Heart right ventricle (tissue), 16 donors: ENCODE measurements at regions not wholly inside any gene's neighbourhood (a gene's known extent, or its start where the extent isn't known, plus 50 kb on each side); places are given as distances from the start of the nearest gene placed in this dataset.

Experiments
- ATAC-seq, 8 donors: fragments of 200-7000 bp; cut with Tn5 transposase; one replicate each; pipeline ENCODE4 v1.9.1; 2020; ENCODE audit warnings: mild to moderate bottlenecking in 8 of 8, moderate library complexity in 8 of 8, moderate number of reproducible peaks in 1 of 8
- DNase-seq, 2 donors: peaks; one replicate each; pipeline ENCODE4 v3.0.0-alpha.2; 2020
- H3K27ac ChIP-seq, 10 donors: fragments of 200-600 bp; sonication (generic) in 2 of 10; one replicate each; pipeline versions ENCODE4 v1.5.0 to v1.8.0; 2020 to 2022; ENCODE audit warnings: mild to moderate bottlenecking in 3 of 10
- H3K27me3 ChIP-seq, 7 donors: fragments of 200-600 bp; one replicate each; pipeline ENCODE4 v1.8.0; 2021 to 2022; ENCODE audit warnings: mild to moderate bottlenecking in 2 of 7
- H3K36me3 ChIP-seq, 9 donors: fragments of 200-600 bp; sonication (generic) in 1 of 9; one replicate each; pipeline versions ENCODE4 v1.5.0 to v1.8.0; 2020 to 2022; ENCODE audit warnings: mild to moderate bottlenecking in 2 of 9
- H3K4me1 ChIP-seq, 9 donors: fragments of 200-600 bp; sonication (generic) in 1 of 9; one replicate each; pipeline versions ENCODE4 v1.5.0 to v1.8.0; 2020 to 2022; ENCODE audit warnings: mild to moderate bottlenecking in 4 of 9
- H3K4me3 ChIP-seq, 10 donors: fragments of 200-600 bp; sonication (generic) in 2 of 10; one replicate each; pipeline versions ENCODE4 v1.5.0 to v1.8.0; 2020 to 2022; ENCODE audit warnings: mild to moderate bottlenecking in 7 of 10, moderate library complexity in 2 of 10
- H3K9me3 ChIP-seq, 11 donors: fragments of 200-600 bp in 10 of 11; sonication (generic) in 2 of 11; one replicate each; pipeline versions ENCODE4 v1.5.0 to v1.8.0; 2013 to 2022; ENCODE audit warnings: mild to moderate bottlenecking in 2 of 11, control low read depth in 1 of 11, moderate library complexity in 1 of 11
- WGBS, 2 donors: extraction: QIAGEN DNeasy Blood & Tissue Kit; methylation state at CpG; one replicate each; pipeline ENCODE4 v1.1.7; 2013; ENCODE audit warnings: inconsistent platforms in 1 of 2; 5-methylcytosine and 5-hydroxymethylcytosine counted together
- intact Hi-C, 10 donors: fragments of 100-400 bp; cut with DNase I; formaldehyde crosslinking; loops; one replicate each; pipeline versions ENCODE4 v1.11.1 to v1.14.2; 2022
- TF ChIP-seq, protein P1 (sequence below), 9 donors: fragments of 200-600 bp; sonication (generic) in 2 of 9; IDR thresholded peaks; one replicate each; pipeline versions ENCODE4 v1.5.0 to v1.8.0; 2021 to 2022; ENCODE audit warnings: antibody characterized with exemption in 9 of 9, mild to moderate bottlenecking in 5 of 9, moderate library complexity in 1 of 9
- donor health status: Arrhythmogenic right ventricular cardiomyopathy.
- donor health status: ischemic (EF 13 %, LVEDD 7.1; RV severe dilation, severe dysfunction).
- donor health status: healthy with polysubstance abuse.
- donor health status: DM: no; HTN: yes; CAD: no.
- donor health status: DM: no; HTN: no; CAD: no.
- donor health status: ischemic (EF 25% LVEDD 6.9; RV normal size, moderate dysfunction).
- donor health status: ischemic (EF 25% LVEDD 5.7; RV mildly dilated, moderate dysfunction).
- donor health status: healthy.
- donor health status: DM: yes; HTN: yes; CAD: no.
- donor health status: Ischemic cardiomyopathy.
- donor health status: ischemic (EF 35%, LVEDD 5.7; RV mildly dilated, moderate dysfunction).
- donor health status: nonischemic (EF 11% LVEDD 7.7; RV severe dilation, severe dysfunction).
- donor health status: DM: yes; HTN: yes; CAD: no.
- donor health status: PGD.
- donor health status: ischemic (EF 29% LVEDD 5.4; RV normal size, mild dysfunction).
- donor health status: nonischemic (EF 23%, LVEDD 6.1; RV moderate dilation, normal function).

DNA sequence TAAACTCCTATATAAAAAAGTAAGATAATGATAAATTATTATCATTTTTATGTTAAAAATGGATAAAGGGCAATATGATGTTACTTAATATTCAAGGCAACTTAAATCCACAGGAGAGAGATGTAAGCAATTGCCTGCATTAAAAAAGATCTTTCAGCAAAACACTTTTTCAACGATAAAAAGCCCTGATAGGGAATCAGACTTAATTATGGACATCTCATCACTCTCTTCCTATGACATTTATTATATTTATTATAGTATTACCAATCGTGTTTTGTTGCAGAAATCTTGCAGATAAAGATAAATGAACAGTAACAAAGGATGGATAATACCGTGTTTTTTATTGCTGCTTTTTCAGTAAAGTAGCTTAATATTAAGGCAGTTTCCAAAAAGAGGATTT is 178.5 kb downstream of the SH2D1A start:
- H3K27me3 ChIP-seq, result no peaks in the 10 kb centered on the region
- H3K4me1 ChIP-seq, result no peaks in the 10 kb centered on the region
- DNase-seq (no peak), ATAC-seq (no peak)
- intact Hi-C loops, result no loop called here
- H3K36me3 ChIP-seq, result no peaks in the 10 kb centered on the region
- TF ChIP-seq, protein P1, sequence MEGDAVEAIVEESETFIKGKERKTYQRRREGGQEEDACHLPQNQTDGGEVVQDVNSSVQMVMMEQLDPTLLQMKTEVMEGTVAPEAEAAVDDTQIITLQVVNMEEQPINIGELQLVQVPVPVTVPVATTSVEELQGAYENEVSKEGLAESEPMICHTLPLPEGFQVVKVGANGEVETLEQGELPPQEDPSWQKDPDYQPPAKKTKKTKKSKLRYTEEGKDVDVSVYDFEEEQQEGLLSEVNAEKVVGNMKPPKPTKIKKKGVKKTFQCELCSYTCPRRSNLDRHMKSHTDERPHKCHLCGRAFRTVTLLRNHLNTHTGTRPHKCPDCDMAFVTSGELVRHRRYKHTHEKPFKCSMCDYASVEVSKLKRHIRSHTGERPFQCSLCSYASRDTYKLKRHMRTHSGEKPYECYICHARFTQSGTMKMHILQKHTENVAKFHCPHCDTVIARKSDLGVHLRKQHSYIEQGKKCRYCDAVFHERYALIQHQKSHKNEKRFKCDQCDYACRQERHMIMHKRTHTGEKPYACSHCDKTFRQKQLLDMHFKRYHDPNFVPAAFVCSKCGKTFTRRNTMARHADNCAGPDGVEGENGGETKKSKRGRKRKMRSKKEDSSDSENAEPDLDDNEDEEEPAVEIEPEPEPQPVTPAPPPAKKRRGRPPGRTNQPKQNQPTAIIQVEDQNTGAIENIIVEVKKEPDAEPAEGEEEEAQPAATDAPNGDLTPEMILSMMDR (IDR thresholded peaks at IDR 0.05), result no peak
- H3K4me3 ChIP-seq, result no peak overlapping the region
- WGBS, 2 donors, result 78 to 84% methylated on average over 3 of the region's 3 CpGs
- no peak overlapping the region for H3K27ac ChIP-seq
- H3K9me3 ChIP-seq, result no peaks in the 10 kb centered on the region

DNA sequence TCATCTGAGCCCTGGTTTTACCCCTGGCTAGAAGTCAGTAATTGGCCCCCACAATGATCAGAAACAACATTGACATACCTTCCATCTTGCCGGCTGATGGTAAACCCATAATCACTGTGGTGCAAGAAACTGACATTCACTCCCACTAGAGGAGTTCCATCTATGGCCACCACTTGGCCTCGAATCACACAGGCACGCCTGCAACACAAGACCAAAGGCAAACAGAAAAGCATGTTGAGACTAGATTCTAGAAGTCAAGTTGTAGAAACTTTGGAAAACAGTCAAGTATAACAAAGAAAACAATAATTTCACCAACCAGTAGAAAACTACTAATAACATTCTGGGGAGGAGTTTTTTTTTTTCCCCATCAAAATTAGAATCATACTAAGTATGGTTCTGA is 183.4 kb downstream of the SH2D1A start:
- no peak for ATAC-seq
- no peaks in the 10 kb centered on the region for H3K9me3 ChIP-seq
- no peaks in the 10 kb centered on the region for H3K27me3 ChIP-seq
- H3K27ac ChIP-seq, result no peak overlapping the region
- DNase-seq, result no peak
- intact Hi-C loops, result no loop called here
- no peak overlapping the region for H3K4me3 ChIP-seq
- TF ChIP-seq, protein P1 (IDR thresholded peaks at IDR 0.05), result no peak
- no peaks in the 10 kb centered on the region for H3K4me1 ChIP-seq
- no peaks in the 10 kb centered on the region for H3K36me3 ChIP-seq
- 89 to 100% methylated on average over 3 of the region's 3 CpGs for WGBS, 2 donors

DNA sequence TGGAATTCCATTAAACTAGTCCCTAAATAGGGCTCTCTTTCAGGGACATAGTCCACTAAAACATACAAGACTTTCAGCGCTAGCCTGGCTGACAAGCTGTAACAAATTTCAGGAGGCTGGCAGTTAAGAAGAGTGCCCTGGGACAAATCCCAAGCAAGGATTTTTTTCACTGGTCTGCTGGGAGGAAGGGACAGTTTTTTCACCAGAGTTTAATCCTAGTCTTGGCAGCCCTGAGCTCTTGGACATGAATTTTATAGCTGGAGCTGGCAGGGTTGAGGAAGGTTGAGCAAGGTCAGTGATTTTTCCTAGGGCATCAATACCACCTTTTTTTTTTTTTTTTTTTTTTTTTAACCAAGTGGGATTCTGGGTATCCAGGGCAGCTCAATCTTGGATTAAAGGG is 184.4 kb downstream of the SH2D1A start:
- intact Hi-C loops, result no loop called here
- TF ChIP-seq, protein P1 (IDR thresholded peaks at IDR 0.05), result no peak
- H3K4me3 ChIP-seq, result no peak overlapping the region
- H3K4me1 ChIP-seq, result no peaks in the 10 kb centered on the region
- 65 to 69% methylated on average over 1 of the region's 1 CpG for WGBS, 2 donors
- ATAC-seq (no peak), DNase-seq (no peak)
- H3K9me3 ChIP-seq, result no peaks in the 10 kb centered on the region
- H3K27me3 ChIP-seq, result no peaks in the 10 kb centered on the region
- H3K36me3 ChIP-seq, result no peaks in the 10 kb centered on the region
- H3K27ac ChIP-seq, result no peak overlapping the region

DNA sequence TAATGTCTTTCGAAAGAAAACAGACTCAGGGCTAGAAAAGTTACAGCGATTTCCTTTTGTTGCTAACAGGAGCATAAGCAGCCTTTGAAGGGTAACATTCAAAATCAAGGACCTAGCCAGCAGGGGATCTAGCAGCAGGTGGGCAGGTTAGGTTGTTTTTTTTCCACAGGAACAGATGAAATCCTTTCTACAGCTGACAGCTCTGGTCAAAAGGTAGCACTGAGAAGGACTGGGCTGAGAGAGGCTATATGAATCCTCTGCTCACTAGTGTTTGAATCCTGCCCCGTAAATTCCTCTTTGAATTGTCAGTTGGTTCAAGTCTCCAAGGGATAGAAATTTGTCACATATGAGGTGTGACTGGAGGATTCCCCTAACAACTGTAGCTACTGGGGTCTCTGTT is 188.2 kb downstream of the SH2D1A start:
- H3K4me3 ChIP-seq, result no peak overlapping the region
- DNase-seq (no peak), ATAC-seq (no peak)
- no peak overlapping the region for H3K27ac ChIP-seq
- H3K36me3 ChIP-seq, result no peaks in the 10 kb centered on the region
- intact Hi-C loops, result no loop called here
- H3K27me3 ChIP-seq, result no peaks in the 10 kb centered on the region
- H3K4me1 ChIP-seq, result no peaks in the 10 kb centered on the region
- TF ChIP-seq, protein P1 (IDR thresholded peaks at IDR 0.05), result no peak
- no peaks in the 10 kb centered on the region for H3K9me3 ChIP-seq
- 22 to 29% methylated on average over 3 of the region's 3 CpGs for WGBS, 2 donors

DNA sequence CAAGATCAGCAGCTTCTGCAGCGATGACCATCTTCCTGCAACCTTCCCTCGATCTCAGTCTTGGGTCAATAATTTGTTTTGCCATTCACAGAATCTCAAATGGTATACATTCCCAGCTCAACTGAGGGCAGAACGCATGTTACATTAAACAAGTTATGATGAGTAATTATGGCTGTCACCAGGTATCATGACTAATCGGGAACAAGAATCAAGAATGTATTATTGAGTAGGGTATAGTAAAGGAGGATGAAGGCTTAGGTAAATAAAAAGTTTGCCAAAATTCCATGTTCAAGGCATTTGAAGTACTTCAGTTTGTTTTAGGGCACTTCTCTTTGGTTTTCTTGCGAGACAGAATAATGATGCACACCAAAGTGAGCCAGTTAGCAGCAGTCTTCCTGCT is 194.1 kb downstream of the SH2D1A start:
- TF ChIP-seq, protein P1 (IDR thresholded peaks at IDR 0.05), result no peak
- no peaks in the 10 kb centered on the region for H3K4me1 ChIP-seq
- 89 to 91% methylated on average over 5 of the region's 5 CpGs for WGBS, 2 donors

More for the DNA sequence above, 194.1 kb downstream of the SH2D1A start:
- DNase-seq, result no peak
- Histone ChIP-seq H3K36me3 (no peaks in the 10 kb centered on the region), H3K27ac (no peak overlapping the region), H3K9me3 (no peaks in the 10 kb centered on the region), H3K4me3 (no peak overlapping the region), H3K27me3 (no peaks in the 10 kb centered on the region)
- intact Hi-C loops, result no loop called here
- no peak for ATAC-seq
